Tibial artery (tissue), 4 donors: ENCODE measurements at regions not wholly inside any gene's neighbourhood (a gene's known extent, or its start where the extent isn't known, plus 50 kb on each side); places are given as distances from the start of the nearest gene placed in this dataset.

Experiments used
- DNase-seq, 2 donors: peaks; one replicate each; pipeline ENCODE4 v3.0.0-alpha.2; 2019
- H3K27ac ChIP-seq, 2 donors: fragments of 200-600 bp; sonication (generic) in 1 of 2; 1 replicate in 1 of 2; 2 replicates in 1 of 2; pipeline ENCODE4 v1.5.1; 2018 to 2019; ENCODE audit warnings: mild to moderate bottlenecking in 1 of 2
- H3K27me3 ChIP-seq, 2 donors: fragments of 200-600 bp; sonication (generic) in 1 of 2; one replicate each; pipeline versions ENCODE4 v1.5.1 to v1.6.0; 2016 to 2019
- H3K36me3 ChIP-seq, 3 donors: fragments of 200-600 bp; sonication (generic) in 2 of 3; one replicate each; pipeline ENCODE4 v1.5.1; 2016 to 2019; ENCODE audit warnings: mild to moderate bottlenecking in 2 of 3
- H3K4me1 ChIP-seq, 4 donors: fragments of 200-600 bp; sonication (generic) in 2 of 4; 1 replicate in 3 of 4; 2 replicates in 1 of 4; pipeline ENCODE4 v1.5.1; 2016 to 2019
- H3K4me3 ChIP-seq, 2 donors: fragments of 200-600 bp; sonication (generic) in 1 of 2; 1 replicate in 1 of 2; 2 replicates in 1 of 2; pipeline ENCODE4 v1.5.1; 2018 to 2019; ENCODE audit warnings: mild to moderate bottlenecking in 2 of 2
- H3K9me3 ChIP-seq, 3 donors: fragments of 200-600 bp; sonication (generic) in 1 of 3; one replicate each; pipeline ENCODE4 v1.5.1; 2016 to 2019
- intact Hi-C: fragments of 100-400 bp; cut with DNase I; formaldehyde crosslinking; loops from one replicate; pipeline ENCODE4 v1.15.0; 2023; ENCODE audit warnings: low total_unique reads
- TF ChIP-seq, protein P1 (sequence below), 2 experiments: fragments of 200-600 bp in 1 of 2; fragments of 450-650 bp in 1 of 2; IDR thresholded peaks; one replicate each; pipeline ENCODE4 v1.5.1; 2017 to 2019; ENCODE audit warnings: antibody characterized with exemption in 2 of 2, mild to moderate bottlenecking in 1 of 2, moderate library complexity in 1 of 2

DNA sequence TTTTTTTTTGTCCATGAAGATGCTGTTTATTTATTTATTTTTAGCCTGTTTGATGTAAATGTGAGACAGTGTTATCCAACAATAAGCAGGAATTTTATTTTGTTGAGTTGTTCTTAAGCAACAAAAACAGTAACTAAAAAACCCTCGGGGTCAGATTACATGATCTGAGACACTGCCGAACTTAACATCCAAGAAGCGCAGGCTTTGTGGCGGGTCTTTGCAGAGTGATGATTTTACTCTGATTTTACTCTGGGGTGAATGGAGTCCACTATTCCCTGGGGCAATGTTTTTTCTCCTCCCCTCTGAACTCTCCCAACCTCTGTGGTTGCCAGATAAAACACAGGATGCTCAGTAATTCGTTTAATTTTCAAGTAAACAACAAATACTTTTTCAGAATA lies 450.1 kb upstream of the B3GAT1 start:
- Histone ChIP-seq H3K4me1 (no peaks in the 10 kb centered on the region), H3K9me3 (no peaks in the 10 kb centered on the region), H3K4me3 (no peak overlapping the region), H3K36me3 (no peaks in the 10 kb centered on the region), H3K27ac (no peak overlapping the region), H3K27me3 (peaks cover 0 to 13% of the 10 kb centered on the region in 2 donors)
- intact Hi-C loops: no loop called here
- no peak for DNase-seq
- TF ChIP-seq, protein P1, sequence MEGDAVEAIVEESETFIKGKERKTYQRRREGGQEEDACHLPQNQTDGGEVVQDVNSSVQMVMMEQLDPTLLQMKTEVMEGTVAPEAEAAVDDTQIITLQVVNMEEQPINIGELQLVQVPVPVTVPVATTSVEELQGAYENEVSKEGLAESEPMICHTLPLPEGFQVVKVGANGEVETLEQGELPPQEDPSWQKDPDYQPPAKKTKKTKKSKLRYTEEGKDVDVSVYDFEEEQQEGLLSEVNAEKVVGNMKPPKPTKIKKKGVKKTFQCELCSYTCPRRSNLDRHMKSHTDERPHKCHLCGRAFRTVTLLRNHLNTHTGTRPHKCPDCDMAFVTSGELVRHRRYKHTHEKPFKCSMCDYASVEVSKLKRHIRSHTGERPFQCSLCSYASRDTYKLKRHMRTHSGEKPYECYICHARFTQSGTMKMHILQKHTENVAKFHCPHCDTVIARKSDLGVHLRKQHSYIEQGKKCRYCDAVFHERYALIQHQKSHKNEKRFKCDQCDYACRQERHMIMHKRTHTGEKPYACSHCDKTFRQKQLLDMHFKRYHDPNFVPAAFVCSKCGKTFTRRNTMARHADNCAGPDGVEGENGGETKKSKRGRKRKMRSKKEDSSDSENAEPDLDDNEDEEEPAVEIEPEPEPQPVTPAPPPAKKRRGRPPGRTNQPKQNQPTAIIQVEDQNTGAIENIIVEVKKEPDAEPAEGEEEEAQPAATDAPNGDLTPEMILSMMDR (IDR thresholded peaks at IDR 0.05): no peak

DNA sequence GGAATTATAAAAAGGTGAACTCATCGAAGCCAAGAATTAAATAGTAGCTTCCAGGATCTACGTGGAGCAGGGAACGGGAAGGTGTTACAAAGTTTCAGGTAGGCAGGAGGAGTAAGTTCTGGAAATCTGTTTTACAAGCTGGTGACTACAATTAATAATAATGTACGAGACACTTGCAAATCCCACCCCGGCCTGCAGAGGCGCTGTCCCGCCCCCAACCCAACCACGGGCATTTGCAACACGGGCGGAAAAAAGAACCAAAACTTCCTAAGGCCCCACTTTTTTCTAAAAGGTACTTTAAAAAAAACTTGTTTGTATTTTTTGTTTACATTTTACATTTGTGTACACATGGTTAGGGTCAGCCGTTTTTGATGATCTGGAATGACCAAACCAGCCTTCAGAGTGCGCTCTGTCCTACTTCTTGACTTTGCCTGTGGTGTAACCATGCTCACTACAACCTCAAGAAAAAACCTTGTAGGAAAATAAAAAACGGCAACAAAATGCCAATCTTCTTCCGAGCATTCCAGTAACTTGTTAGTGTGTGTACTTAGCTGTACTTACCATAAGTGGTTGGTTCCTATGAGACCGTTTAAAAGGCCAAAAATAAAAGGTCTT lies 449.6 kb upstream of the B3GAT1 start:
- H3K9me3 ChIP-seq: no peaks in the 10 kb centered on the region
- H3K27ac ChIP-seq: no peak overlapping the region
- intact Hi-C loops: no loop called here
- DNase-seq: no peak
- TF ChIP-seq, protein P1 (IDR thresholded peaks at IDR 0.05): no peak
- H3K36me3 ChIP-seq: no peaks in the 10 kb centered on the region
- no peak overlapping the region for H3K4me3 ChIP-seq
- H3K4me1 ChIP-seq: no peaks in the 10 kb centered on the region
- peaks cover 0 to 16% of the 10 kb centered on the region in 2 donors for H3K27me3 ChIP-seq

DNA sequence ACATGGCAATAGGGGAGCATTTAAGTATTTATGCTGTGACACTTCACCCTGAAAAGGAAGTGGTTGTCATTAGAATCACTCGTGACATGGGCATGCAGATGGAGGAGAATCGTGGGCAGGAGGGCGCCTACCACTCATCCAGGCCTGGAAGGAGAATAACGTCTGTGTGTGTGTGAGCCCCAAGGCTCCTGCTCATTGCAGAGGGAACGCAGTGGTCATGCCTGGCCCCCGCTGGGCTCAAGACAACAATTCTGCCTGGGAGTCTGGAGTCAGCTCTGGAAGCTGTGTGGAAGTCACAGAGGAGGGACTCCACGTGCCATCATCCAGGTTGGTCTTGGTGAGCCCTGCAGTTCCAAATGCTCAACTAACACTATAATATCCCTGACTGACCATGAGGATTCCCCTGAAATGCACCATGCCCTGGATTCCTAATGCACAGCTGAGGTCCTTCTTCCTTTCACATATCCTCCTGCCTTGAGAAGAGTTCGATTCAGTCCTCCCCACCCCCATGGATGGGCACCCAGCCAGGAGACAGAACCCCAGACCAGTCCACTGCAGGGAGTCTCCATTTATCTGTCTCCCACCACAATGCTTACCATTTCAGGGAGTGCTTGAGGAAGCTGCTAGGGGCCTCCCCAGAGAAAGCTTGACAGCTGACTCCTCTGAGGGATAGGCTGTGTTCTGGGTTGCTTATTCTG lies 446.9 kb upstream of the B3GAT1 start:
- intact Hi-C loops: no loop called here
- Histone ChIP-seq H3K27me3 (peaks cover 0 to 15% of the 10 kb centered on the region in 2 donors), H3K27ac (no peak overlapping the region), H3K36me3 (no peaks in the 10 kb centered on the region), H3K4me1 (no peaks in the 10 kb centered on the region), H3K4me3 (no peak overlapping the region), H3K9me3 (no peaks in the 10 kb centered on the region)
- no peak for DNase-seq
- TF ChIP-seq, protein P1 (IDR thresholded peaks at IDR 0.05): no peak

DNA sequence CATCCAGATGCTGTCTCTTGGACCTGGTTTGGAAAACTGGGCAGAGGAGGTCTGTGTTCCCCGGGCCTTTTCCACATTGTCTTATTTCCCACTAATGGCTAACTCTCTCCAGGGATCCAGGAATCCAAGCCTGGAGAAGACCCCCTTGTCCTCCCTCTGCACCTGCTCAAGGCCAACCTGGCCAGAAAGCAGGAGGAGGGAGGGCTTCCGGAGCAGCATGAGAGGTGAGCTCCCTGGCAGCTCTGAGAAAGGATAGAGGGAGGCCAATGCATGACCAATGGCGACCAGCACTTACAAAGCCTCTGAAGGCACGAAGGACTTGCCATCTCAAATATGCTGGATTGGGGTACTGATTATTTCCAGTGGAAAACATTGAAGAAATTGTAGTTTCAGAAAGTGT lies 445.0 kb upstream of the B3GAT1 start:
- H3K36me3 ChIP-seq: no peaks in the 10 kb centered on the region
- intact Hi-C loops: no loop called here
- no peak overlapping the region for H3K4me3 ChIP-seq
- H3K27me3 ChIP-seq: peaks cover 0 to 15% of the 10 kb centered on the region in 2 donors
- peaks cover 0 to 6% (median 0%) of the 10 kb centered on the region in 4 donors for H3K4me1 ChIP-seq
- TF ChIP-seq, protein P1 (IDR thresholded peaks at IDR 0.05): no peak
- H3K27ac ChIP-seq: no peak overlapping the region
- H3K9me3 ChIP-seq: no peaks in the 10 kb centered on the region
- DNase-seq: no peak

DNA sequence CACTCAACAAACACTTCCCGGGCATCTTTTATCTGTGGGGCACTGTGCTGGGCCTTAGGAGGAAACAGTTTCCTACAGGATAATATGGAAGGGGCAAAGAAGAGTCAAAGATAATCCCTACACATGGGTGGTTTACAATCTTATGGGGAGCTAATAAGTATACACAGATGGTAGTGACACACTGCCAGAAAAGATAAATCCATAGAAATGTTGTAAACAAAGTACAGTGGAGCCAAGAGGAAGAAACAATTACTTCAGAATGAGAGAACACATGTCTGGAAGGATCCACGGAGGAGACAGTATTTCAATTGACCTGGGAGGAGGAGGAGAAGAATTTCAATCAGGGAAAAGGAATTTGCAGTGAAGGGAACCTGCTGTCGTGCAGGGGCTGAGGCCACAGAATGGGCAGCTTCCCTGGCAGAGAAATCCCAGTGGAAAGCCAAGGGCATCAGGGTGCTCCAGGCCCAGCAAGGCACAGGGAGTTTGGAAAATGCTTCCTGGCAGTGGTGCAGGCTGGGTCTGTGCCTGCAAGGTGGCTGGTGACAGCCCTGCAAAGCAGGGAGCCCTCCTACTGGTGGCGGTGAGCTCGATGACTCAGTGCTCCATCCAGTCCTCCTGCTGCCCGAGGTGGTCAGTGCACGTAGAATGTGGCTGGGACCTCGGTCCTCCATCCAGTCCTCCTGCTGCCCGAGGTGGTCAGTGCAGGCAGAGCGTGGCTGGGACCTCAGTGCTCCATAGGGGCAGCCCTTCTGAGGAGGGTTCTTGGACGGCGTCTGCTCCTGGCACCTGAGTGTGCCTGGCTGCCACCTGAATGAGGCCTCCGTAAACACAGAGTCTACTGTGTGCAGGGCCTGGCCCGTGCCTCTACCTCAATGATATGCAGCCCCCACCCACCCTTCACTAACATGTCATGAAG lies 444.3 kb upstream of the B3GAT1 start:
- peaks cover 0 to 15% of the 10 kb centered on the region in 2 donors for H3K27me3 ChIP-seq
- intact Hi-C loops: no loop called here
- H3K4me3 ChIP-seq: no peak overlapping the region
- H3K36me3 ChIP-seq: no peaks in the 10 kb centered on the region
- no peaks in the 10 kb centered on the region for H3K9me3 ChIP-seq
- peaks cover 0 to 6% (median 0%) of the 10 kb centered on the region in 4 donors for H3K4me1 ChIP-seq
- TF ChIP-seq, protein P1 (IDR thresholded peaks at IDR 0.05): no peak
- H3K27ac ChIP-seq: no peak overlapping the region
- DNase-seq: no peak
